ENCODE measurements at regions not wholly inside any gene's neighbourhood (a gene's known extent, or its start where the extent isn't known, plus 50 kb on each side); places are given as distances from the start of the nearest gene placed in this dataset.

DNA sequence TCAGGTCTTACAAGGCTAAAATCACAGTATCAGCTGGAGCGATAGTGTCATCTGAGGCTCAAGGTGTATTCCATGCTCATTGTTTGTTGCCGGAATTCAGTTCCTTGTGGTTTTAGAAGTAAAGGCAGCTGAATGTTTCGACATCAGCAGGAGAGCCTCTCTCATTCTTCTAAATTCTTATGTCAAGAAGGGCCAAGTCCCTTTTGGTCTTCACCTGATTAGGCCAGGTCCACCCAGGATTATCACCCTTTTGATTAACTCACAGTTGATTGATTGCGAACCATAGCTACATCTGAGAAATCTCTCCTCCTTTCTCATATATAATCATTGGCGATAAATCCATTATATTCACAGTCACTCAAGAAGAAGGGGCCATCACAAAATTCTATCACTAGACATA, 806.7 kb upstream of the PRMT6 start:
- no peak for TF ChIP-seq CTCF (IDR thresholded peaks at IDR 0.05; ENCODE audit: unreplicated experiment)
- no peaks in the 10 kb centered on the region for H3K9me3 Mint-ChIP-seq (ENCODE audit: unreplicated experiment)
- no peak overlapping the region for H3K27ac Mint-ChIP-seq (ENCODE audit: unreplicated experiment)
- no peak overlapping the region for H3K4me3 Mint-ChIP-seq (ENCODE audit: unreplicated experiment)
- H3K4me1 Mint-ChIP-seq (ENCODE audit: unreplicated experiment) = no peaks in the 10 kb centered on the region
- no peaks in the 10 kb centered on the region for H3K27me3 Mint-ChIP-seq (ENCODE audit: unreplicated experiment)
- H3K36me3 Mint-ChIP-seq (ENCODE audit: low read depth, unreplicated experiment) = no peaks in the 10 kb centered on the region
- DNase-seq (ENCODE audit: low spot score) = no peak

DNA sequence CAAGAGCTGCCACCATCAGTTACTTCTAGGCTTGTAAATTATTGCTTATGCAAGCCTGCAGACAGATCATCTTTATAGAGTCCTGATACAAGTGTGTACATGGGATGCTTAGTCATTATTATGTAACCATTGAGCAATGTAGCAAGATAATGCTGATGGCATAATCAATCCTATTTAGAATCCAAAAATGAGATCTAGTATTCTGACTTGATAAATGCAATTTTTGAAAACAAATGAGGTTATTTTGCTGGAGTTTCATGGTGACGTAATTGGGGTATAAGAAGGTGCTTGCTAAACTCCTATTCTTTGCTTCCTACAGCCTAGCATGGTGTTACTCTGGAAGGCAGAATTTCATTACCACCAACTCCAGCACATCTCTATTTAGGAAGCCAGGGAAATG, 801.7 kb upstream of the PRMT6 start:
- Mint-ChIP-seq H3K9me3 (ENCODE audit: unreplicated experiment) (no peaks in the 10 kb centered on the region), H3K27me3 (ENCODE audit: unreplicated experiment) (no peaks in the 10 kb centered on the region), H3K27ac (ENCODE audit: unreplicated experiment) (no peak overlapping the region), H3K36me3 (ENCODE audit: low read depth, unreplicated experiment) (no peaks in the 10 kb centered on the region), H3K4me3 (ENCODE audit: unreplicated experiment) (no peak overlapping the region), H3K4me1 (ENCODE audit: unreplicated experiment) (no peaks in the 10 kb centered on the region)
- TF ChIP-seq CTCF (IDR thresholded peaks at IDR 0.05; ENCODE audit: unreplicated experiment) = no peak
- no peak for DNase-seq (ENCODE audit: low spot score)

DNA sequence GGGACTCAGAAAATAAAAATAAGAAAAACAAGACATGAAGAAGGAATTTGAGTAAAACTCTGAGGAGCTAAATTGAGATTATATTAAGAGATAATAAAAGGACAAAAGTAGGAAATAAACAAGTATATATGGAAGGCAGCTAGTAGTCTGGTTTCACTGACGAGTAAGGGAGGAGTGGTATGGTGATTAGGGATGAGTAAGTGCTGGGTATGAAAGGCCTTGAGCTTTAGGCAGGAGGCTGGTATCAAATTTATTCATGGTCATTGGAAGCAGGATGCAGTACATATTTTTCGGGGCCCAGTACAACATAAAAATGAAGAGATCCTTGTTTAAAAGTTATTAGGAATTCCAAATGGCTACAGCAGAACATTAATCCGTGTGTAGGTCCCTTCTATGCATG, 789.7 kb upstream of the PRMT6 start:
- H3K27ac Mint-ChIP-seq (ENCODE audit: unreplicated experiment) = no peak overlapping the region
- H3K4me1 Mint-ChIP-seq (ENCODE audit: unreplicated experiment) = no peaks in the 10 kb centered on the region
- no peaks in the 10 kb centered on the region for H3K36me3 Mint-ChIP-seq (ENCODE audit: low read depth, unreplicated experiment)
- no peak overlapping the region for H3K4me3 Mint-ChIP-seq (ENCODE audit: unreplicated experiment)
- DNase-seq (ENCODE audit: low spot score) = no peak
- no peaks in the 10 kb centered on the region for H3K9me3 Mint-ChIP-seq (ENCODE audit: unreplicated experiment)
- TF ChIP-seq CTCF (IDR thresholded peaks at IDR 0.05; ENCODE audit: unreplicated experiment) = no peak
- no peaks in the 10 kb centered on the region for H3K27me3 Mint-ChIP-seq (ENCODE audit: unreplicated experiment)

GRCh38 chr1:106268070-106268469, 788.4 kb upstream of the PRMT6 start:
- no peaks in the 10 kb centered on the region for H3K36me3 Mint-ChIP-seq (ENCODE audit: low read depth, unreplicated experiment)
- H3K4me3 Mint-ChIP-seq (ENCODE audit: unreplicated experiment) = no peak overlapping the region
- no peaks in the 10 kb centered on the region for H3K4me1 Mint-ChIP-seq (ENCODE audit: unreplicated experiment)
- no peak for TF ChIP-seq CTCF (IDR thresholded peaks at IDR 0.05; ENCODE audit: unreplicated experiment)
- H3K27me3 Mint-ChIP-seq (ENCODE audit: unreplicated experiment) = no peaks in the 10 kb centered on the region
- peak; percentile 52 for DNase-seq (ENCODE audit: low spot score)
- no peaks in the 10 kb centered on the region for H3K9me3 Mint-ChIP-seq (ENCODE audit: unreplicated experiment)
- peak overlapping the region; percentile 3 for H3K27ac Mint-ChIP-seq (ENCODE audit: unreplicated experiment)

GRCh38 chr1:106276871-106277270, 779.6 kb upstream of the PRMT6 start:
- TF ChIP-seq CTCF (IDR thresholded peaks at IDR 0.05; ENCODE audit: unreplicated experiment) = no peak
- Mint-ChIP-seq H3K36me3 (ENCODE audit: low read depth, unreplicated experiment) (no peaks in the 10 kb centered on the region), H3K27ac (ENCODE audit: unreplicated experiment) (no peak overlapping the region), H3K4me1 (ENCODE audit: unreplicated experiment) (no peaks in the 10 kb centered on the region), H3K4me3 (ENCODE audit: unreplicated experiment) (no peak overlapping the region), H3K9me3 (ENCODE audit: unreplicated experiment) (no peaks in the 10 kb centered on the region), H3K27me3 (ENCODE audit: unreplicated experiment) (peaks cover 1% of the 10 kb centered on the region)
- DNase-seq (ENCODE audit: low spot score) = no peak
